Lung (tissue), 11 donors: ENCODE measurements at regions not wholly inside any gene's neighbourhood (a gene's known extent, or its start where the extent isn't known, plus 50 kb on each side); places are given as distances from the start of the nearest gene placed in this dataset.

Source experiments
- ATAC-seq: fragments of 200-7000 bp; cut with Tn5 transposase; one replicate; pipeline ENCODE4 v1.9.1; 2020; ENCODE audit warnings: moderate number of reproducible peaks; ENCODE audit not compliant: insufficient read depth, low FRiP score
- DNase-seq, 3 donors: peaks; one replicate each; pipeline ENCODE4 v3.0.0-alpha.2; 2013 to 2017
- H3K27ac ChIP-seq, 2 donors: one replicate each; pipeline ENCODE4 v1.5.1; 2013; ENCODE audit warnings: mild to moderate bottlenecking in 2 of 2, moderate library complexity in 2 of 2, control low read depth in 1 of 2, inconsistent platforms in 1 of 2, low read depth in 1 of 2, low read length in 1 of 2
- H3K27me3 ChIP-seq, 3 donors: one replicate each; pipeline ENCODE4 v1.5.1; 2013; ENCODE audit warnings: low read length in 2 of 3; ENCODE audit not compliant: control insufficient read depth in 3 of 3, insufficient read depth in 3 of 3
- H3K36me3 ChIP-seq, 4 donors: one replicate each; pipeline ENCODE4 v1.5.1; 2013; ENCODE audit warnings: low read length in 4 of 4, mild to moderate bottlenecking in 1 of 4, moderate library complexity in 1 of 4; ENCODE audit not compliant: control insufficient read depth in 4 of 4, insufficient read depth in 4 of 4
- H3K4me1 ChIP-seq, 5 donors: one replicate each; pipeline ENCODE4 v1.5.1; 2013; ENCODE audit warnings: low read length in 5 of 5, mild to moderate bottlenecking in 2 of 5, moderate library complexity in 1 of 5; ENCODE audit not compliant: control insufficient read depth in 5 of 5, insufficient read depth in 5 of 5
- H3K4me3 ChIP-seq: one replicate; pipeline ENCODE4 v1.5.1; 2013; ENCODE audit warnings: mild to moderate bottlenecking, control low read depth, moderate library complexity
- H3K9ac ChIP-seq, 2 donors: one replicate each; pipeline ENCODE4 v1.5.1; 2013; ENCODE audit warnings: low read length in 2 of 2, control low read depth in 1 of 2; ENCODE audit not compliant: insufficient read depth in 1 of 2
- H3K9me3 ChIP-seq, 4 donors: one replicate each; pipeline ENCODE4 v1.5.1; 2013; ENCODE audit warnings: low read length in 3 of 4, mild to moderate bottlenecking in 1 of 4, moderate library complexity in 1 of 4; ENCODE audit not compliant: control insufficient read depth in 4 of 4, insufficient read depth in 3 of 4
- CTCF ChIP-seq: IDR thresholded peaks from 2 replicates; pipeline ENCODE4 v1.5.1; 2012; ENCODE audit warnings: mild to moderate bottlenecking; ENCODE audit errors: control extremely low read depth, extremely low read depth
- WGBS, 2 donors: extraction: QIAGEN DNeasy Blood & Tissue Kit; methylation state at CpG; one replicate each; pipeline ENCODE4 v1.1.7; 2013; 5-methylcytosine and 5-hydroxymethylcytosine counted together
- donor health status: control.
- donor health status: control.
- donor health status: Bipolar disorder and iron deficiency.
- donor health status: healthy.
- donor health status: DM: yes; HTN: yes; CAD: no.

- no peak overlapping the region for H3K4me3 ChIP-seq
- WGBS, 2 donors, result 53 to 77% methylated on average over 2 of the region's 2 CpGs
- ATAC-seq, result no peak
- no peaks in the 10 kb centered on the region for H3K27me3 ChIP-seq
- no peak for DNase-seq
- no peaks in the 10 kb centered on the region for H3K9me3 ChIP-seq
- no peak for TF ChIP-seq CTCF
- no peaks in the 10 kb centered on the region for H3K36me3 ChIP-seq
- H3K4me1 ChIP-seq, result no peaks in the 10 kb centered on the region
- no peak overlapping the region for H3K27ac ChIP-seq
- H3K9ac ChIP-seq, result no peak overlapping the region
These were observed 204.5 kb downstream of the LSM5 start for GRCh38 chr7:32285698-32286097.

GRCh38 chr7:32283546-32283945, 206.6 kb downstream of the LSM5 start:
- DNase-seq (no peak), ATAC-seq (no peak)
- no peaks in the 10 kb centered on the region for H3K36me3 ChIP-seq
- H3K4me3 ChIP-seq, result no peak overlapping the region
- H3K9ac ChIP-seq, result no peak overlapping the region
- no peaks in the 10 kb centered on the region for H3K4me1 ChIP-seq
- WGBS, 2 donors, result 83 to 90% methylated on average over 6 of the region's 6 CpGs
- no peak overlapping the region for H3K27ac ChIP-seq
- H3K9me3 ChIP-seq, result no peaks in the 10 kb centered on the region
- no peak for TF ChIP-seq CTCF
- no peaks in the 10 kb centered on the region for H3K27me3 ChIP-seq

- no peak for TF ChIP-seq CTCF
- H3K9me3 ChIP-seq, result no peaks in the 10 kb centered on the region
- H3K4me3 ChIP-seq, result no peak overlapping the region
- WGBS, 2 donors, result 65 to 66% methylated on average over 1 of the region's 1 CpG
- no peaks in the 10 kb centered on the region for H3K4me1 ChIP-seq
- ATAC-seq, result no peak
- no peak overlapping the region for H3K27ac ChIP-seq
- no peak overlapping the region for H3K9ac ChIP-seq
- no peak for DNase-seq
- H3K27me3 ChIP-seq, result no peaks in the 10 kb centered on the region
- H3K36me3 ChIP-seq, result no peaks in the 10 kb centered on the region
These were observed 209.3 kb upstream of the PDE1C start for GRCh38 chr7:32279500-32279899.
